Ectodermal cell (in vitro differentiated cells): ENCODE measurements at regions not wholly inside any gene's neighbourhood (a gene's known extent, or its start where the extent isn't known, plus 50 kb on each side); places are given as distances from the start of the nearest gene placed in this dataset.

Source experiments
- H3K27ac ChIP-seq: 2 replicates; pipeline ENCODE4 v1.7.0; 2013; ENCODE audit warnings: mild to moderate bottlenecking, low read depth, low read length; ENCODE audit not compliant: insufficient read depth, poor library complexity, severe bottlenecking
- H3K27me3 ChIP-seq: 2 replicates; pipeline ENCODE4 v1.7.0; 2013; ENCODE audit warnings: mild to moderate bottlenecking, low read length; ENCODE audit not compliant: insufficient read depth, control insufficient read depth, poor library complexity, severe bottlenecking
- H3K36me3 ChIP-seq: one replicate; pipeline ENCODE4 v1.7.0; 2013; ENCODE audit warnings: low read length; ENCODE audit not compliant: control insufficient read depth, insufficient read depth
- H3K4me1 ChIP-seq: one replicate; pipeline ENCODE4 v1.7.0; 2013; ENCODE audit warnings: low read length; ENCODE audit not compliant: control insufficient read depth, insufficient read depth
- H3K4me3 ChIP-seq: 2 replicates; pipeline ENCODE4 v1.7.0; 2013; ENCODE audit warnings: low read depth, low read length, control low read depth; ENCODE audit not compliant: insufficient read depth
- H3K9me3 ChIP-seq: 2 replicates; pipeline ENCODE4 v1.7.0; 2013; ENCODE audit warnings: mild to moderate bottlenecking, low read length, moderate library complexity; ENCODE audit not compliant: control insufficient read depth
- WGBS, 2 experiments: methylation state at CpG; one replicate each; pipeline ENCODE4 v1.1.7; 2013; ENCODE audit warnings: missing lambda C conversion rate in 2 of 2; 5-methylcytosine and 5-hydroxymethylcytosine counted together

DNA sequence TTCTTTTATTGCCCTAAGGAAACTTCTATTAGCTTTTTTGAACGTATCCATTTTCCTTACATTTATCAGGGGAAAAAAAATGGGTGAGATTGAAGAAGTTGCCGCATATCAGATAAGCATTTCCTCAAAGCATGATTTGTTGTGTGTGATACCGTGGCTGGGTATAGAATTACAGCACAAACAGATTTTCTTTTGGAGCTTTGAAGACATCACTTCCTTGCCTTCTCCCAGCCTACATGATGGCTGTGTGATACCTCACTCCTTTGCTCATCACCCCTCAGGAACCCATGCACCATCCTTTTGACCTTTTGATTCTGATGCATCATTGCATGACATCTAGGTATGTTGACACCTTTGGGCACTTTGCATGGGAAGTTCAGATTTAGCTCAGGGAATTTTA lies 1155.3 kb downstream of the BRD1 start:
- H3K27me3 ChIP-seq = no peaks in the 10 kb centered on the region
- H3K36me3 ChIP-seq = no peaks in the 10 kb centered on the region
- 97 to 100% methylated on average over 2 to 3 of the region's 3 CpGs for WGBS, 2 experiments
- H3K27ac ChIP-seq = no peak overlapping the region
- no peak overlapping the region for H3K4me3 ChIP-seq
- no peaks in the 10 kb centered on the region for H3K9me3 ChIP-seq
- H3K4me1 ChIP-seq = no peaks in the 10 kb centered on the region

DNA sequence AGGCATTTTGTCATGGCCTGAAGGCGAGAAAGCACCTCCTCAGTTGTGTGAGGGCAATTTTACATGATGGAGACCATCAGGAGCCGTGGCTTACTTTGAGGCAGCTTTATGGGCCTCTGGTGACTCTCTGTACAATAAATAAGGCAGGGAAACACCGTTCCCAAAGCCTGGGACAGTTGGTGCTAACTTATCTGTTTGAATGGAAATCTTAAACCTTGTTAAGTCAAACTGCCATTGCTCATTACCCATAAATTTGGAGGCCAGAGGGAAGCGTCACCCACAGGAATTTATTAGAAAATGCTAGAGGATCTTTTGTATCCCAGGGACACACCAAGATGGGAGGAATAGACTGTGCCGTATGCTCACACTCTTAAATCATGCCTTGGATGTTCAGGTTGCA lies 1156.9 kb downstream of the BRD1 start:
- WGBS, 2 experiments = 94 to 95% methylated on average over 5 of the region's 5 CpGs

DNA sequence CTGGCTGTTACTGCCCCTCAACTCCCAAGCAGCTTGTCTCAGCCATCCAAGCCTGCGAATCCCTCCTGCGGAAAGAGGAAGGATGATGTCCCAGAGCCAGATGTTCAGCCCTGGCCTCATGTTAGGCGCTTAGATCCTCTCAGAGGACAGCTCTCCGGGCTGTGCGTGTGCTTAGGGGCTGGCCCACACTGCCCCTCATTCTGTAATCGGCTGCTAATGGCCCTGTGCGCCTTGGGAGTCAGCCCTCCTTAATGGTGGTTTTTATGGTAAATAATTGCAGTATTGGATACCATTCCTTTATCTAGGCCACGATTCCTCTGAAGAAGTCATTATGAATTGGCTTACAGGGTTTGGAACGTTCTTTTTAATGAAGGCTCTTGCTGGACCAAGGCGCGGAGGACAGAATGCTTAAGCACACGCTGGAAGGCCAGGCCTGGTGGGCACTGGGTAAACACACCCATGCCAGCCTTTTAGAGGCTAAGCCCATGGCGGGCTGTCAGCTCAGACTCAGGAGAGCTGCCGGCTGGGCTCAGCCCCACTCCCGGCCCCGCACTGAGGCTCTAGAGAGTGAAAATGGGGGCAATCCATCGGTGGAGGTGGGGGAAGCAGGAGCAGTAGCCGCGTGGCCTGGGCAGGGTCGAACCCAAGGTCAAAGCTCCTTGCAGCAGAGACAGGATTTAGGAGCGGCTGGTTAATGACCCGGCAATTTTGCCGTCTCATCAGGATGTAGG lies 1157.5 kb downstream of the BRD1 start:
- H3K4me3 ChIP-seq = no peak overlapping the region
- no peaks in the 10 kb centered on the region for H3K36me3 ChIP-seq
- no peaks in the 10 kb centered on the region for H3K9me3 ChIP-seq
- no peaks in the 10 kb centered on the region for H3K27me3 ChIP-seq
- no peaks in the 10 kb centered on the region for H3K4me1 ChIP-seq
- H3K27ac ChIP-seq = no peak overlapping the region
- 95% methylated on average over 23 of the region's 23 CpGs for WGBS, 2 experiments

More for the DNA sequence above, 1156.9 kb downstream of the BRD1 start:
- Histone ChIP-seq H3K27me3 (no peaks in the 10 kb centered on the region), H3K4me3 (no peak overlapping the region), H3K4me1 (no peaks in the 10 kb centered on the region), H3K36me3 (no peaks in the 10 kb centered on the region), H3K9me3 (no peaks in the 10 kb centered on the region), H3K27ac (no peak overlapping the region)

DNA sequence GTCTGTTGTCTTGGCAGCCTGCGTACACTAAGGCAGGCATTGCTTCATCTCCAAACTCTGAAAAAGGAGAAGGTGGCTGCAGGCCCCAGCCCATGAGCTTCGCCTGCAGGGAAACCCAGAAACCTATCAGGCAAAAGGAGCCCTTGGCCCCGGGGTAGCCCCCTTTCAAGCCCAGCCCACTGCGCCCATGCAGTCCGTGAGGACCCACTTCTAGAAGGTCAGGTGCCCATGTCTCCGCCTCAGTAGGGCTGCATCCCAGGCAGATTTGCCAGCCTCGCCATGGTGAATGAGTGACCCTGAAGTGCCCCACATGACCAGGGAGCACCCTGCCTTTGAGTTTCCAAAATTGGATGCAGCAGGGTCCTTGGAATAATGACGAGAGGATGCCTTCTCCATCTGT lies 1158.4 kb downstream of the BRD1 start:
- Histone ChIP-seq H3K9me3 (no peaks in the 10 kb centered on the region), H3K27me3 (no peaks in the 10 kb centered on the region), H3K4me1 (no peaks in the 10 kb centered on the region), H3K27ac (no peak overlapping the region), H3K36me3 (no peaks in the 10 kb centered on the region), H3K4me3 (no peak overlapping the region)
- WGBS, 2 experiments = 67 to 69% methylated on average over 8 of the region's 8 CpGs

DNA sequence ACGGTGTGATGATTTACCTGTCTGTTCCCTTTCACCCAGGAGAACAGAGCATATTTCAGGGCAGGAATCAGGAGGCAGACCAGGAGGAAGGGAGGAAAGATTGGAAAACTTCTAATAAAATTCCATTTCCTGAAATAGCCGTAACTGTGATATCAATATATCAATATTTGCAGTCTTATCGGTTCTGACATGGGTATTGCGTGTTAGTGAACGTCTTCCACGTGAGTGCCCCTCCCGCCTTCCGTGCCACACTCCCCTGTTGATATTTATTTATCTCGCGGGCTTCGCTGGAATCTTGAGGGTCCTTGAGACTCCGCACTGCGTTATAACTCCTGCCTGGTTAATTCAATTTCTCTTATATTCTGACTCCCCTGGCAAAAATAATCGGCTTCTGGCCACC lies 1160.4 kb downstream of the BRD1 start:
- H3K27ac ChIP-seq = no peak overlapping the region
- H3K4me3 ChIP-seq = no peak overlapping the region
- no peaks in the 10 kb centered on the region for H3K27me3 ChIP-seq
- 90 to 91% methylated on average over 14 of the region's 14 CpGs for WGBS, 2 experiments
- H3K36me3 ChIP-seq = no peaks in the 10 kb centered on the region
- H3K4me1 ChIP-seq = no peaks in the 10 kb centered on the region
- H3K9me3 ChIP-seq = no peaks in the 10 kb centered on the region

DNA sequence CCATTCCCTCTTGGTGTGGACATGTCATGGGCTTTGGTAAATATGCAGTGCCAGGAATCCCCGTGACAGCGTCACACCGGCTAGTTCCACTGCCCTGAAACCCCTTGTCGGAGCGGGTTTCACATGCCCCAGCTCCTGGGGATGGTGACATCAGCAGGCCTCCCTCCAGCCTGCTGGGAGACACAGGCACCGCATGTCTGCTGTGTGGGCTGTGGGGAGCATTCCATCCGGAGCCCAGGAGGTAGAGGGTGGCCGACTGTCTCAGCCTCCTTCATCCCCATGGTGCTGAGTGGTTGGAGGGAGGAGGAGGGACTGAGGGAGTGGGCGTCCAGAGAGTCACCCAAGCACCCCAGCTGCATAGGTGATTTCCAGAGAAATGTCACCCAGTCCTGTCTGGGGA lies 1161.1 kb downstream of the BRD1 start:
- Histone ChIP-seq H3K27me3 (no peaks in the 10 kb centered on the region), H3K4me1 (no peaks in the 10 kb centered on the region), H3K36me3 (no peaks in the 10 kb centered on the region), H3K9me3 (no peaks in the 10 kb centered on the region), H3K4me3 (no peak overlapping the region), H3K27ac (no peak overlapping the region)
- WGBS, 2 experiments = 74 to 80% methylated on average over 9 of the region's 9 CpGs

DNA sequence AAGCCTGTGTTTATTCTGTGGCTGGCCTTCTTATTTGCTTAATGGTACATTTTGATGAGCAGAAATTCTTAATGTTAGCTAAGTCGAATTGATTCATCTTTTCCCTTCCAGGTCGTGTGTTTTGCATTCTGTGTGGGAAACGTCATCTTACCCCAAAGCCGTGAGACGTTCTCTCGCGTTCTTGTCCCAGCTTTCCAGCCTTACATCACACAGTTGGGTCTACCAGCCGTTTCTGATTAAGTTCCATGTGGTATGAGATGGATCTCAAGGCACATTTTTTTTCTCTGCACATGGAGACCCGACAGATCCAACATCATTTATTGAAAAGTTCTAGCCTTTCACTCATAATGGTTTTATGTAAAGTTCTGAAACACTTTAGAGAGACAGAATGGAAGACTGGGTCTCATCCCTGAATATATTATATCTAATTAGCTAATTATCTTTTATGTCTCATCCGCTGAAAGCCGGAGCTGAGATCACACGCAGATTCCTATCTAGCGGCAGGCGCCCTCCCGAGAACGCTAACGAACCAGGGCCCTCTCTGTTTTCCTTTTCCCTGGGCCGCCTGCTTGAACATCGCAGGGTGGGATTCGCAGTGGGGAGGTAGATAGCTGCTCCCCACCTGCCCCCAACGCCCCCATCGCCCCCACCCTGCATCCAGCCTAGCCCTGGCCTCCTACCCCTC lies 1162.2 kb downstream of the BRD1 start:
- 94 to 97% methylated on average over 19 to 22 of the region's 22 CpGs for WGBS, 2 experiments
- no peaks in the 10 kb centered on the region for H3K4me1 ChIP-seq
- H3K4me3 ChIP-seq = no peak overlapping the region
- no peaks in the 10 kb centered on the region for H3K36me3 ChIP-seq
- no peaks in the 10 kb centered on the region for H3K9me3 ChIP-seq
- H3K27ac ChIP-seq = no peak overlapping the region
- H3K27me3 ChIP-seq = no peaks in the 10 kb centered on the region

DNA sequence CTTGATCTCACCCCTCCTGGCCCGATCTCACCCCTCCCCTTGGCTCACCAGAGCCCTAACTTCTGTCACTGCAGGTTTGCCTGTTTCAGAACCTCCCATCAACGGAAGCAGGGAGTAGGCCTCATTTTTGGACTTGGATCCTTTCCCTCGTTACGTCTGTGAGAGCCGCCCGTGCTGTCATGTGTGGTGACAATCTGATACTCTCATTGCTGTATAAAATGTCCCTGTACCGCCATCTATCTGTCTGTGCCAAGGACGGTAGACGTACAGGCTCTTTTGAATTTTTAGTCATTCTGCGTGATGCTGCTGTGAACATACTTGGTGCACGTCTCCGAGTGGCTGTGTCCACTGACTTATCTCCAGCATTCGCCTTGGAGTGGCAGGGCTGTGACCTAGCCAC lies 1163.1 kb downstream of the BRD1 start:
- H3K4me3 ChIP-seq = no peak overlapping the region
- no peaks in the 10 kb centered on the region for H3K9me3 ChIP-seq
- no peak overlapping the region for H3K27ac ChIP-seq
- no peaks in the 10 kb centered on the region for H3K36me3 ChIP-seq
- no peaks in the 10 kb centered on the region for H3K4me1 ChIP-seq
- no peaks in the 10 kb centered on the region for H3K27me3 ChIP-seq
- WGBS, 2 experiments = 94% methylated on average over 13 of the region's 13 CpGs

DNA sequence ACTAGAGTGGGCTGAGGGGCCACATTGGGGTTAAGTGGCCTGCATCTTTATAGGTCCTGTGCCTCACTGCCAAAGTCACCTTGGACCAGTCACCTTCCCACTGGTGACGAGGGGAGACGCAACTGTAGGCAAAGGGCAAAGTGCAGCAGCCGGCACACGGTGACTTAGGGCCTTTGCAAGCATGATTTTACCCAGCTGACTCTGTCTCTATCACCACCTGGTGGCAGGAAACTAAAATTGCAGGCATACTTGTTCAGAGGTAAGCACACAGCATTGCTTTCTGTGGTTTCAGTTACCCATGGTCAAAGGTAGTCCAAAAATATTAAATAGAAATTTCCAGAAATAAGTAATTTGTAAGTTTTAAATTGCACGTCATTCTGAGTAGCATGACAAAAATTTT lies 1164.4 kb downstream of the BRD1 start:
- 76 to 79% methylated on average over 5 of the region's 5 CpGs for WGBS, 2 experiments

DNA sequence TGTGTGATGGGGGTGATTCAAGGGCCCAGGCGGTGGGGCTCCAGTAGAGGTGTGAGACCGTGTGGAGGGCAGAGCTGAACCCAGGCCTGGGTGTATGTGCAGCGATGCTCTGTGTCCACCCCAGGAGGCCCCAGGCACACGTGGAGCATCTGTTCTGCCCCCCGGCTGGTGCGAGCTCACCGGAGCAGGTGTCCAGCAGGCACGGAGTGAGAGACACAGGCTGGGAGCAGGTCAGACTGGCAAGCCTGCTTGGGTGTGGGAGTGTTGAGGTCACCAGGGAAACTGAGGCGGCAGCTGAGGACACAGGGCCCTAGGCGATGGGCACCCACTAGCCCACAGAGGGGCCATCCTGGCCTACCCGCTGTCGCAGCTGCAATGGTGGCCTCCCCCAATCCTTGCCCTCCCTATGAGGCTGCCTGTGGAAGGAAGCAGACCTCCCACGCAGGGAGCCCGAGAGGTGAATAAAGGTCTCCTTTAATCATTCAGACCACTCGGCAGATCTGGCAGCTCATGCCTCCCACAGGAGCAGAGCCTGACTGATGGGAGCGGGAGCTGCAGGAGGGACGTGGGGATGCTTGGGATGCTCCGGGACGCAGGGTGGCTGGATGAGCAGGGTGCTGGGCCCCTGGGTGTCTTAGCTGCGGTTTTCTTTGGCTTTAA lies 1165.1 kb downstream of the BRD1 start:
- H3K27ac ChIP-seq = no peak overlapping the region
- no peaks in the 10 kb centered on the region for H3K4me1 ChIP-seq
- H3K36me3 ChIP-seq = no peaks in the 10 kb centered on the region
- 93 to 94% methylated on average over 20 of the region's 20 CpGs for WGBS, 2 experiments
- no peak overlapping the region for H3K4me3 ChIP-seq
- H3K27me3 ChIP-seq = no peaks in the 10 kb centered on the region
- no peaks in the 10 kb centered on the region for H3K9me3 ChIP-seq

More for the DNA sequence above, 1164.4 kb downstream of the BRD1 start:
- Histone ChIP-seq H3K27me3 (no peaks in the 10 kb centered on the region), H3K4me1 (no peaks in the 10 kb centered on the region), H3K9me3 (no peaks in the 10 kb centered on the region), H3K4me3 (no peak overlapping the region), H3K27ac (no peak overlapping the region), H3K36me3 (no peaks in the 10 kb centered on the region)
